ENCODE measurements at regions not wholly inside any gene's neighbourhood (a gene's known extent, or its start where the extent isn't known, plus 50 kb on each side); places are given as distances from the start of the nearest gene placed in this dataset.

DNA sequence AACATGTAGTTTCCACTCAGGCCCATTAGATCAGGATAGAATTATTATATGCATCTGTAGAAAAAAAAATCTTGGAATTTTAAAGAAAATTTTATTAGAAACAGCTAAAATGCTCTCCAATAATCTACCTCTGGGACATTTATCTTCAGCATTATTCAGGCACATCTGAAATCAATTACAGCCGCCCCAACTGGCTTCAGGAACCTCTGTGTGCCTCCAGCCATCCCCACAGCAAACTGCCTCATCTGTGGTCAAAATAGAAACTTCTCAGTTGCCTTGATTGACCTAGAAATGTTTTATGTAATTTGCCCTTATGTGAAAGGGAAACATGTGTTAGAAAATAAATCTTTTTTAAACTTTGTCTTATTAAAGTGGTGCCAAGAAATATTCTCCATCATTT, 120.1 kb upstream of the LPAR1 start:
- Histone ChIP-seq H3K27ac (ENCODE audit: low read depth, low read length) (no peak overlapping the region), H3K4me3 (ENCODE audit: low read length) (no peak overlapping the region), H3K4me2 (ENCODE audit: low read length) (no peak overlapping the region), H3K9me2 (replicated peaks; ENCODE audit: control insufficient read depth, low read length) (no peaks in the 10 kb centered on the region), H3F3A (ENCODE audit: control insufficient read depth, insufficient read depth) (no peaks in the 10 kb centered on the region), H3K9me3 (ENCODE audit: control insufficient read depth, insufficient read depth, low read length) (no peaks in the 10 kb centered on the region), H3K36me3 (ENCODE audit: control insufficient read depth, low read length) (no peaks in the 10 kb centered on the region), H3K79me2 (ENCODE audit: control insufficient read depth, low read length) (no peaks in the 10 kb centered on the region), H3K27me3 (ENCODE audit: control insufficient read depth, low read length) (peaks cover 3% of the 10 kb centered on the region; the same call in 1 of the 2 replicates), H4K20me1 (ENCODE audit: control insufficient read depth, insufficient read depth, low read depth, low read length) (no peaks in the 10 kb centered on the region), H3K4me1 (ENCODE audit: control insufficient read depth, low read length) (no peaks in the 10 kb centered on the region)
- TF ChIP-seq EZH2phosphoT487 (IDR thresholded peaks at IDR 0.05; ENCODE audit: borderline replicate concordance, low read length) (no peak), CTCF (IDR thresholded peaks at IDR 0.05; ENCODE audit: low read depth, low read length, poor library complexity, severe bottlenecking) (no peak)

DNA sequence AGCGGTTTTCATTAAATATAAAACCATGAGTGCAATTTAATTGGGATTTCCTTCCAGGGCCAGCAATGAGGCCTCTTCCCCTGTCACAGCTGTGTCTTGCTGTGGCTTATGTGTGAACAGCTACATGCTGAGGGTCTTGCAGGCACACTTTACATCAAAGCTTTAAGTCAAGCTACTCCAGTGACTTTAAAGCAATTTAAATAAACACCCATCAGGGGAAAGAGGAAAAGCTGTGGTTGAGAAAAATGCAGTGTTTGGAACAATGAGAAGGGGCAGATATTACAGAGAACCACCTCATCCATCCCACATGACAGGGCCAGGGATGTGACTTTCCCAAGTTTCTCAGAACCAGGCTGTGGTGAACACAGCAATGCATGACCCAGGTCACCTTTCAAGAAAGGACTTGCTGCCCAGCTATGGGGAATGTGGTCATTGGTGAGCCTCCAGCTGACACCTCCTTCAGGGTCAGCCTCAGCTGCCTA, 115.9 kb upstream of the LPAR1 start:
- no peaks in the 10 kb centered on the region for H3F3A ChIP-seq (ENCODE audit: control insufficient read depth, insufficient read depth)
- H3K4me2 ChIP-seq (ENCODE audit: low read length) = no peak overlapping the region
- H3K36me3 ChIP-seq (ENCODE audit: control insufficient read depth, low read length) = no peaks in the 10 kb centered on the region
- no peak overlapping the region for H3K4me3 ChIP-seq (ENCODE audit: low read length)
- TF ChIP-seq CTCF (IDR thresholded peaks at IDR 0.05; ENCODE audit: low read depth, low read length, poor library complexity, severe bottlenecking) = no peak
- no peak for TF ChIP-seq EZH2phosphoT487 (IDR thresholded peaks at IDR 0.05; ENCODE audit: borderline replicate concordance, low read length)
- H3K27me3 ChIP-seq (ENCODE audit: control insufficient read depth, low read length) = no peaks in the 10 kb centered on the region
- H4K20me1 ChIP-seq (ENCODE audit: control insufficient read depth, insufficient read depth, low read depth, low read length) = no peaks in the 10 kb centered on the region
- H3K79me2 ChIP-seq (ENCODE audit: control insufficient read depth, low read length) = no peaks in the 10 kb centered on the region
- H3K27ac ChIP-seq (ENCODE audit: low read depth, low read length) = no peak overlapping the region
- H3K4me1 ChIP-seq (ENCODE audit: control insufficient read depth, low read length) = no peaks in the 10 kb centered on the region
- no peaks in the 10 kb centered on the region for H3K9me3 ChIP-seq (ENCODE audit: control insufficient read depth, insufficient read depth, low read length)
- H3K9me2 ChIP-seq (replicated peaks; ENCODE audit: control insufficient read depth, low read length) = no peaks in the 10 kb centered on the region

DNA sequence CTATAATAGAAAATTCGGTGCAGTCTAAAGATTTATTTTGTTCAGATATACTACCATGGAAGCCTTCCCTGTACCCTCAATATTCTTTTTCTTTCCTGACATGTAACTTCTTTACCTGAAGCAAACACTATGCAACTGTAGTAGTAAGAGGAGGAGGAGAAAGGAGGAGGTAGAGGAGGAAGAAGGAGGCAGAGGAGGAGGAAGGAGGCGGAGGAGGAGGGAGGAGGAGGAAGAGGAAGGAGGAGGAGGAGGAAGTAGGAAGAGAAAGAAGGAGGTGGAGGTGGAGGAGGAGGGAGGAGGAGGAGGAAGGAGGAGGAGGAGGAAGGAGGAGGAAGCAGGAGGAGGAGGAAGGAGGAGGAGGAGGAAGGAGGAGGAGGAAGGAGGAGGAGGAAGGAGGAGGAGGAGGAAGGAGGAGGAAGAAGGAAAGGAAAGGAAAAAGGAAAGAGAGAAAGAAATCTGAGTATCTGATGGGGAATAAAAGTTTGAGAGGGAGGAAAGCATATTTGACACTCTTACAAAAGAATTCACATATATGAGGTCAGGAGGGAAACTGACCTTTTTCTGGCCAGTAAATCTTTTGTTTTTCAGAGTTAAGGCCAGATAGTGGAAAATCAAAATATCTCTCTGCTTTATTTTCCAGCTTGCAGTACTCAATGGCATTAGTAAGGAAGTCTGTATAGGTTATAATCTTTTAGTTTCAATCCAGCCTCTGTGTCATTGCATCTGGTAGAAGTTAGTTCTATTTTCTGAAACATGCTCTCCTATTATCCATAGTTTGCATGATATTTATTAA, 114.5 kb upstream of the LPAR1 start:
- no peaks in the 10 kb centered on the region for H3K79me2 ChIP-seq (ENCODE audit: control insufficient read depth, low read length)
- no peaks in the 10 kb centered on the region for H3F3A ChIP-seq (ENCODE audit: control insufficient read depth, insufficient read depth)
- H3K9me2 ChIP-seq (replicated peaks; ENCODE audit: control insufficient read depth, low read length) = no peaks in the 10 kb centered on the region
- no peak overlapping the region for H3K4me2 ChIP-seq (ENCODE audit: low read length)
- TF ChIP-seq EZH2phosphoT487 (IDR thresholded peaks at IDR 0.05; ENCODE audit: borderline replicate concordance, low read length) (no peak), CTCF (IDR thresholded peaks at IDR 0.05; ENCODE audit: low read depth, low read length, poor library complexity, severe bottlenecking) (no peak)
- no peaks in the 10 kb centered on the region for H4K20me1 ChIP-seq (ENCODE audit: control insufficient read depth, insufficient read depth, low read depth, low read length)
- no peaks in the 10 kb centered on the region for H3K36me3 ChIP-seq (ENCODE audit: control insufficient read depth, low read length)
- no peaks in the 10 kb centered on the region for H3K27me3 ChIP-seq (ENCODE audit: control insufficient read depth, low read length)
- H3K9me3 ChIP-seq (ENCODE audit: control insufficient read depth, insufficient read depth, low read length) = no peaks in the 10 kb centered on the region
- no peak overlapping the region for H3K27ac ChIP-seq (ENCODE audit: low read depth, low read length)
- H3K4me1 ChIP-seq (ENCODE audit: control insufficient read depth, low read length) = no peaks in the 10 kb centered on the region
- no peak overlapping the region for H3K4me3 ChIP-seq (ENCODE audit: low read length)
